ENCODE measurements at regions not wholly inside any gene's neighbourhood (a gene's known extent, or its start where the extent isn't known, plus 50 kb on each side); places are given as distances from the start of the nearest gene placed in this dataset.
"Not testable (repeated sequence)": the region's sequence is repeated elsewhere in the genome, so short reads cannot be mapped to it uniquely, and the experiment has no call there.

DNA sequence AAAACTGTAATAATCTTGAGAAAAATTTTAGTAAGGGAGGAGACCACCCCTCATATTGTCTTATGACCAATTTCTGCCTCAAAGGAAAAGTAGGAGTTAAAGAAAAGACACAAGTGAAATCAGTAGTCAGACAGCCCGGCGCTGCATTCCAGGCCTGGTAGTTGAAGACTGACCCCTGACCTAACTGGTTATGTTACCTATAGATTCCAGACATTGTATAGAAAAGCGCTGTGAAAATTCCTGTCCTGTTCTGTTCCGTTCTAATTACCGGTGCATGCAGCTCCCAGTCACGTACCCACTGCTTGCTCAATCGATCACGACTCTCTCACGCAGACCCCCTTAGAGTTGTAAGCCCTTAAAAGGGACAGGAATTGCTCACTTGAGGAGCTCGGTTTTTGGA lies 587.9 kb upstream of the SLC8A1 start:
- not testable (repeated sequence) for DNase-seq (ENCODE audit: low read depth in 1 of 2, low spot score in 1 of 2)

DNA sequence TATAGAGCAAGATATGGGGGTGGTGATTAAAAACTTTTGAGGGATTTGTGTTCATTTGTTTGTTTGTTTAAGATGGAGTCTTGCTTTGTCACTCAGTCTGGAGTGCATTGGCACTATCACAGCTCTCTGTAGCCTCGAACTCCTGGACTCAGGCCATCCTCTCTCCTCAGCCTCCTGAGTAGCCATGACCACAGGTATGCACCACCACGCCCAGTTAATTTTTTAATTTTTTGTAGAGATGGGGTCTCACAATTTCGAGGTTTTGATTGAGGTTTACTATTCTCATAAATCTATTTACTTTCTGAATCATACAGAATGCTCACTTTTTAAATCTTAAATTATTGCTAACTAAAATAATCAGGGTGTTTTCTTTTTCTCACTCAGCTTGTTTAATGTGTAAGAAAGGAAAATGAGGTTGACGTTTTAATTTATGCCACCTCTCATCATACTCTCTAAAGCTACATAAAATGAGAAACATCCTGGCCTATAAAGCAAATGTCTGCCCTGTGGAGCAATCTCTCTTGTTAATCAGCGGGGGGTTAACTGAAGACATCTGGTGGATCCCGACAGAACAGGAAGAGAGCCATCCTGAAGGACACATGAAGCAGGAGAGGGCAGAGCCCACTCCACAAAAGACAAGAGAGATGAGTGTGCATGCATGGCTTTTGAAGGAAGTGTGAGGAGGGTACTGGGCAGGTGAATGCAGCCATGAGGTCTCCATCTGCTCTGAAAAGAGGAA lies 589.1 kb upstream of the SLC8A1 start:
- no peak for DNase-seq (ENCODE audit: low read depth in 1 of 2, low spot score in 1 of 2)

DNA sequence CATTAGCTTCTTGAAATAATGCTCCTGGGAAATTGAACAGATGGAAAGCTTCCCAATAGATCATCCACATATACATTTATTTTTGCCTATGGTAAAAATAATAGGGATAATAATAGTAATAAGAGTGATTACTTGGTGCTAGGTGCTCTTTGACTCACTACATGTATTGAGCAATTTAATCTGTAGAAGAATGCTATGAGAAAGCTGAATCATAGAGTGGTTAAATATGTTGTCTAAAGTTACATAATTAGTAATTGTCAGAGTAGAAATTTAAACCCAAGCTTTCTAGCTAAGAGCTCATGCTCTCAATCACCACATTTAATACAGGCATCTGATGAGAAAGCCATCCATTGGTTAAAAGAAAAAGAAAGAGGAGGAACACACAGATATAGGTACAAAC lies 590.5 kb upstream of the SLC8A1 start:
- DNase-seq (ENCODE audit: low read depth in 1 of 2, low spot score in 1 of 2), result no peak

DNA sequence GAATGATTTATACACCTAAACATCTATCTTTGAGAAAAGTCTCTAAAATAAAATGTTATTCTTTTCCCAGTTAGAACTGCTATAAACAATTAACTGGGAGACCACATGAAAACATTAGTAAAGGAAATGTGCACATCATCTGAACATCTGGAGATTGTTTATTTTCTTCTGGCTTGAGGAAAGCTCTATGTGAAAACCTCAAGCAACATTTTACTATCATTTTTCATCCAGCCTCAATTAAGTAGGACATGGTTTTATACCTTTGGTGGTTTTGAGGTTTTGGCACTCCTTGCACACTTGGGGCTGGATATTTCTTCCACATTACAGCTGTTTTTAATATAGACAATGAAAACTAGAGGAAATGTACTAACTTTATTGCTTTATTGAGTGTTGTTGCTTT lies 609.5 kb upstream of the SLC8A1 start:
- DNase-seq (ENCODE audit: low read depth in 1 of 2, low spot score in 1 of 2), result no peak

DNA sequence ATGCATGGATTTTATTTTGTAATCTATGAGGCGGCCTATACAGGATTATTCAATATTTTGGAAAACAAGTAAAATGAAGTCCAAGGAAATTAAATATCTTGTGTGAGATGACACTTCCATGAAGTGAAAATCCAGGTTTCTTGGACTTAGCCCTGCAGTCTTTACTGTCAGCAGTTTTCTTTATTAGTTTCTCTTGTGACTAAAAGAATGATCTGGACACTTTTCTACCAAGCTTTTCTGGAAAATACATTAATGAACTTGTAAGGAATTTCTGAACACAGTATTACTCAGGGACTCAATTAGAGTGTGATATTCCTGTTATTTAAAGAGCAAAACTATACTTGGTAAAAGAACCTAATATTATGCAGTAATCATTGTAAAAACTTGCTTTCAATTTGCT lies 610.4 kb upstream of the SLC8A1 start:
- no peak for DNase-seq (ENCODE audit: low read depth in 1 of 2, low spot score in 1 of 2)

DNA sequence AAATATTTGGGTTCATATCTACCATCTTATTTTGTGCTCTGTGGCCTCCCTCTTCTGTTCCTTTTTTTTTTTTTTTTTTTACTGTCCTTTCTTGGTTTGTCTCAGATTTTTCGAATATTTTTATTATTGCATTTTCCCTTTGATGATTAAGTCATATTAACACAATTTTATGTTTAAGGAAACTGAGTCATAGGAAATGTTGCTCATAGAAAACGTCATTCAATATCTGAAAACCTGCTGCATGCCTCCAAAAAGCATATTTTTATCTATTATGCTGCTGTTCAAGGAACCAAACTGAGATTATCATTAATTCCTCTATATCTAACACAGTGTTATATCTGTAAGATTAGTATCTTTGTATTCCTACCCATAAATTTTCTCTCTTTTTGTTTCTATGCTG lies 614.3 kb upstream of the SLC8A1 start:
- DNase-seq (ENCODE audit: low read depth in 1 of 2, low spot score in 1 of 2), result no peak

DNA sequence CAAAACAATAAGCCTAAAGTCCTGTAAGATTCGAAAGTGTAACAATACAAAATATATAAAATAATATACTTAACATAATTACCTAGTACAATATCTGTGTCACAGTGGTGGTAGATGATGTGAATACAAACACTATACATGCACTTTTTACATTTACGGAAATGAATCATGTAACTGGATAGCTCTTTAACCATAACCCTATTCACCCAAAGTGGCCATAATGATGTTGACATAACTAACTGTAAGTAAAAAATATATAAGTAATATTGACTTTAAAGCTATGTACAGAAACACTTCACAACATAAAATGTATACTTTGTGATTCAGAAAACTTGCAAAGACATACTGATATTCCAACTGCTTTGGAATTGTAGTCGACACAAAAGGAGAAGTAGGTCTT lies 616.9 kb upstream of the SLC8A1 start:
- no peak for DNase-seq (ENCODE audit: low read depth in 1 of 2, low spot score in 1 of 2)

DNA sequence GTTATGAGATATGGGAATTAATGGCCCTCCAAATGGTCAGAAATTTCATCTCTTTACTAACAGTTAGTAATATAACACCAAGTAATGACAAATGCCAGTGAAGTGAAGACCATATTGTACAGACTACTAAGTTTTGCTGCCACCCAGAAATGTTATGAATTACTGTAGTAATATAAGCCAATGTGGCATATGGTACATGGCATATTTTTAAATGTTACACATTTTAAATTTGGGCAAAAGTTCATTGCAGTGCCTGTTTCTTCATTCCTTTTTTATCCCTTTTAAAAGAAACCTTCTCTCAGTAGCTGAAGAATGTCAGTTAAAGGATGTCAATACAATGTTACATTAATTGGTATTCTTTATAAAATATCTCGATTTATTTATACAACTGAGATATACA lies 626.5 kb upstream of the SLC8A1 start:
- no peak for DNase-seq (ENCODE audit: low read depth in 1 of 2, low spot score in 1 of 2)

DNA sequence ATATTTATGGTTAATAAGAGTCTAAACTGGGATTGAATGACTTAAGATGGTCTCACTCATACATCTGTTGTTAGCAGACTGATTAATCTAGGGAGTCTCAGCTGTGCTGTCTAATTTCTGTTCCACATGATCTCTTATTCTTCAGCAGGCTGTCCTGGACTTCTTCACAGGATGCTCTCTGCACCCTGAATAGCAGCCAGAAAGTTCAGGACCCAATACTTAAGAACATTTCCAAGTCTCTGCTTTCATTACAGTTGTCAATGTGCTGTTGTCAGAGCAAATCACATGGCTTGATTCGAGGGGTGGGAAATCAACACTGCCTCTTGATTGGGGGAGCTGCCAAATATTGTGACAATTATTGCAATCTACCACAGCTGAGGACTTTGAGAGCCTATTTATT lies 627.1 kb upstream of the SLC8A1 start:
- no peak for DNase-seq (ENCODE audit: low read depth in 1 of 2, low spot score in 1 of 2)

DNA sequence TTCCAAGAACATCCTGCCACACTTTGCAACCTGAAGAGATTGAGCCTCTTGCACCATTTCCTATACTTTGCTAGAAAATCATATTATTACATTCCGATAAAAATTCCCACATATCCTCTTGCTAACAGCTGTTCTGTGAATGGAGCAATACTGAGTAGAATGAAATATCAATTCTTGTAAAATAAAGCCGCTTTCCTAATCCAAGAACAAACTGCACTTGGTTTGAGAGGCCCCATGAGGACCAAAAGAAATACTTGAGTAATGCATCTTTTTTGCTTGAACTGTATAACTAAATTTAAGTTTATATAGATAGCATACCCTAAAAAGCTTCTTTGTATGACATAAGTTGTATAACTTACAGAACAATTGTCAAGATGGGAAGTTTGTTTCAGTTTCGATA lies 632.4 kb upstream of the SLC8A1 start:
- DNase-seq (ENCODE audit: low read depth in 1 of 2, low spot score in 1 of 2), result no peak

DNA sequence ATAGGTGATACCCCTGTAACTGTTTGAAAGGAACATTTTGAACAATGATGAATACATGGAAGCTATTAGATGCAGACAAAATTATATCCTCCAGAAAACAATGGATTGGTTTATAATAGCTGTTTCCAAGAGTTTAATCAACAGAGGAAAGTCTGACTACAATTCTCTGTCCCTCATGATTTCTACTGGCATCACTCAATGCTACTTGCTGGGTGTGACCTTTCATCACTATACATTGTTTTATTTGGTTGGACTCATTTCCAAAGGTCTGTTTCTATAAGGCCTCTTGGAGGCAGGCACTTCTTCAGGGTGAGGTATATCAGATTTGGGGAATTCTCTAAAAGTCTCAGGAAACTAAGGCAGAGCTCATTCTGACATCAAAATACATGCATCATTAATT lies 636.1 kb upstream of the SLC8A1 start:
- DNase-seq (ENCODE audit: low read depth in 1 of 2, low spot score in 1 of 2), result no peak

DNA sequence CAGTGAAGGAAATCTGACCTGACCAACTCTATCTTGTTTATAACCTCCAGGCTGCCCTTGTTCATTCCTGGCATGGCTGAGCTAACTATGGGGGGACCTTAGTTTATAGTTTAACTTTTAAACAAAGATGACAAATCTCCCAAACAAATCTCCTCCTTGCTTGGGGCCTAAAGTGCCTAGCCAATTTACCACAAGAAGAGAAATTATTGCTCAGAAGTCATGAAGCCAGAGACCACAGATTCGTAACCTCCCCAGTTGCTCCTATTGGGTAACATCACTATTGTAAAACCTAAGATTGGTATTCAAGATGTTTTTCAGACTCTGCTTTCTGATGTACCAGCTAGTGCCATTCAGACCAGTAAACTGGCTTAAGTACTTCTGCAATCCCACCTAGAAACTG lies 649.4 kb upstream of the SLC8A1 start:
- DNase-seq (ENCODE audit: low read depth in 1 of 2, low spot score in 1 of 2), result no peak

DNA sequence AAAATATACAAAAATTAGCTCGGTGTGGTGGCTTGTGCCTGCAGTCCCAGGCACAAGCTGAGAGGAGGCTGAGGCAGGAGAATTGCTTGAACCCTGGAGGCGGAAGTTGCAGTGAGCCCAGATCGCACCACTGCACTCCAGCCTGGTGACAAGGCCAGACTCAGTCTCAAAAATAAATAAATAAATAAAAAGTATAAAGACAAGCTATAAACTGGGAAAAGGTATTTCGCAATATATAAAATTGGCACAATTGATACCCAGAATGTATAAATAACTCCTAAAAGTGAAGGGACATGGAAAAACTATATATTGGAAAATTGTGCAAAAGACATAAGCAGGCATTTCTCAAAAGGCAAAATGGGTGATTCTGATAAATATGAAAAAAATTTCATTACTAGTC lies 657.9 kb upstream of the SLC8A1 start:
- DNase-seq (ENCODE audit: low read depth in 1 of 2, low spot score in 1 of 2), result no peak

DNA sequence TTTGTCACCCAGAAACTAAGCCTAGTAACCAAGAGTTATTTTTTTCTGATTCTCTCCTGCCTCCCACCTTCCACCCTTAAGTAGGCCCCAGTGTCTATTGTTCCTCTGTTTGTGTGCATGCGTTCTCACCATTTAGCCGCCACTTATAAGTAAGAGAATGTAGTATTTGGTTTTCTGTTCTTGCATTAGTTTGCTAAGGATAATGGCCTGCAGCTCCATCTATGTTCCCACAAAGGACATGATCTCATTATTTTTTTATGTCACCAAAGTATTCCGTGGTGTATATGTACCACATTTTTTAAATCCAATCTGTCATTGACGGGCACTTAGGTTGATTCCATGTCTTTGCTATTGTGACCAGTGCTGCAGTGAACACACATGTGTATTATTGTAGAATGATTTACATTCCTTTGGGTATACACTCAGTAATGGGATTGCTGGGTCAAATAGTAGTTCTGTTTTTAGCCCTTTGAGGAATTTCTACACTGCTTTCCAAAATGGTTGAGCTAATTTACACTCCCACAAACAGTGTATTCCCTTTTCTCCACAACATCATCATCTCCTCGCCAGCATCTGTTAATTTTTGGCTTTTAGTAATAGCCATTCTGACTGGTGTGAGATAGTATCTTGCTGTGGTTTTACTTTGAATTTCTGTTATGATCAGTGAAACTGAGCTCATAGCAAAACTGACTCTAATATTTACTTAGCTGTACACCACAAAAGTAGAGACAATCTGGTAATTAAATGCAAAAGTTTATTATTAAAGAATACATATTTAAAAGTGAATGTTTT lies 660.1 kb upstream of the SLC8A1 start:
- DNase-seq (ENCODE audit: low read depth in 1 of 2, low spot score in 1 of 2), result no peak

DNA sequence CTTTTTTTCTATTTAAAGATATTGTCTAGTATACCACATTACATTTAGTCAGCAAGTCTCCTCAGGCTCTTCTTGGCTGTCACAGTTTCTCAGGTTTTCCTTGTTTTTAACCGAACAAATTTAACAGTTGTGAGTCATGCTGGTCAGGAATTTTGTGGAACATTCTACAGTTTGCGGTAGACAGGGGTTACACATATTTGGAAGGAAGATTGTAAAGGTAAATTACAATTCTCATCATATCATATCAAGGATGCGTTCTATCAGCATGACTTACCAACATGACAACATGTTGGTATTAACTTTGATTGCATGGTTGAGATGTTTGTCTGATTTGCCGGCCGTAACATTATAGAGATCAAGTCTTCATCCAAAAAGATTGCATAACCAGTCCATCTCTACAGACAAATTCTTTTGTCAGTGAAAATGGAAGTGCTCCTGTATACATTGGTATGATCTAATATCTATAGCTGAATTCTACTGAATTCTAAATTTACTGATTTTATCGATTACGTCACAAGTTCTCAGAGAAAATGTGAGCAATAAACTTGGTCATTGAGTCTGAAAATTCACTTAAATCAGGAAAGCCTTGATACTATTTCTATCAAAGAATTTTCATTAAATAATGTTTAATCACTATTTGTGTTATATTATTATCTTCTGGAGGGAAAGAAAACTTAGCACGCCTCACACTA lies 664.4 kb upstream of the SLC8A1 start:
- no peak for DNase-seq (ENCODE audit: low read depth in 1 of 2, low spot score in 1 of 2)

DNA sequence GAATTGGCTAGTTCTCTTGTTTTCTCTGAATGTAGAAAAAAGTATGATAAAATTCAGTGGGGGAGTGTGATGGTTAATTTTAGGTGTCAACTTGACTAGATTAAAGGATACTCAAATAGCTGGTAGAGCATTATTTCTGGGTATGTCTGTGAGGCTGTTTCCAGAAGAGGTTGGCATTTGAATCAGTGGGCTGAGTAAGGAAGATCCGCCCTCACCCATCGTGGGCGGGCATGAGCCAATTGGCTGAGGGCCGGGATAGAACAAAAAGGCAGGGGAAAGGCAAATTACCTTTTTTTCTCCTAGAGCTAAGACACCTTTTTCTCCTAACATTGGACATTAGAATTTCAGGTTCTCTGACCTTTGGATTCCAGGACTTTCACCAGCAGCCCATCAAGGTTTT lies 667.6 kb upstream of the SLC8A1 start:
- DNase-seq (ENCODE audit: low read depth in 1 of 2, low spot score in 1 of 2), result no peak

DNA sequence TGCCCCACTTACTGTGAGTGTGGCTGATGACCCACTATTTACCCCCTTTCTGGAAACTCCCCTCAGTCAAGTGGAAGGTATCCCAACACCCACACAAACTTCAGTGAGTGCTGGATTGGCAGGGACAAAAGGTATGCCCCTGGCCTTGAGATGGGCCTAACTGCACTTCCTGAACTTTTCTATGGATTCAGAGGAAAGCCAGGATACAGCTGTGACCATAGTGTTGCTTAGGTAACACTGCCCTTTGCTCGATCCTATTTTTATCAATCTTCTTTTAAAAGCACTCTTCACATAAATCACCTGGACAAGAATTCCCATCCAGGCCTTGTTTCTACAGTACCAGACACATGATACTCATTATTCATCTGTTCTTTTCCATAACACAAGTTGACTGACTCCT lies 671.5 kb upstream of the SLC8A1 start:
- no peak for DNase-seq (ENCODE audit: low read depth in 1 of 2, low spot score in 1 of 2)

DNA sequence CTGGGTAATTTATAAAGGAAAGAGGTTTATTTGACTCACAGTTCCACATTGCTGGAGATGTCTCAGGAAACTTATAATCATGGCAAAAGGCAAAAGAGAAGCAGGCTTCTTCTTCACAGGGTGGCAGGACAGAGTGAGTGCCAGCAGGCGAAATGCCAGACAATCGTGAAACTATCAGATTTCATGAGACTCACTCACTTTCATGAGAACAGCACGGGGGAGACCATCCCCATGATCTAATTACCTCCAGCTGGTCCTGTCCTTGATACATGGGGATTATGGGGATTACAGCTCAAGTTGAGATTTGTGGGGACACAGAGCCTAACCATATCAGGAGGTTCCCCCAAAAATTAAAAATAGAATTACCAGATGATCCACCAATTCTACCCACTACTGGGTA lies 675.5 kb upstream of the SLC8A1 start:
- DNase-seq (ENCODE audit: low read depth in 1 of 2, low spot score in 1 of 2), result no peak

DNA sequence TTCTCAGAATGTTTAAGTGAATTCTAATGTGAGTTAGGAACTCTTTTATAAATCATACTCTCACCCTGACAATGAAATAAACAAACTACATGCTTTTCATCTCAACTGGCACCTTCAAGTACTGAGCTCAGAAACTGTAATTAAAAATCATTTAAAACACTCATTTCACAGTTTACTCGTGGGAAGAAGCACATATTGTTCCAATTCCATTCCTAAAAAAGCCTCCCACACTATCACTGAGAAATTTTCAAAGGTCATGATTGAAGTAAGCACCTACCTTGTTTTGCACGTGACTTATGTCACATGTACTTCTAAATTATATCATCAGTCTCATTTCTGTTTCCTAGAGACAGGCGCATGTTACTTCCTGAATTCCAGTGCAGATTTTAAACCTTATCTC lies 678.1 kb upstream of the SLC8A1 start:
- DNase-seq (ENCODE audit: low read depth in 1 of 2, low spot score in 1 of 2), result no peak

DNA sequence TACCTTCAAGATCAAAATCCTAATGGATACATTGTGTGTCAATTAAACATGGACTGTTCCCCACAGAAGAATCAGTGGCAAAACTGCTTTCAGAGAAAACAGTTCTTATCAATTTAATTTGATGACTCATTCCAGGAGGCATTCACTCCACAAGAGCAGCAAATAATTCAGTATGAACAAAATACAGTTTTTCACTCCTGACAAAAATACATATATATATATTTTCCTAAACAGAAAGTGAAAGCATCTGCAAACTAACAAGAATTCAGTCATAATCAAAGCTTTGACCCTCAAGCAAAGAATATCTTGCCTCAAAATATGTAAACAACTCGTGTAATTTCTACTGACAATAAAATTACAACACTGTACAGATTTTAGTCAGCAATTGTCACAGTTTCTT lies 685.1 kb upstream of the SLC8A1 start:
- DNase-seq (ENCODE audit: low read depth in 1 of 2, low spot score in 1 of 2), result no peak

DNA sequence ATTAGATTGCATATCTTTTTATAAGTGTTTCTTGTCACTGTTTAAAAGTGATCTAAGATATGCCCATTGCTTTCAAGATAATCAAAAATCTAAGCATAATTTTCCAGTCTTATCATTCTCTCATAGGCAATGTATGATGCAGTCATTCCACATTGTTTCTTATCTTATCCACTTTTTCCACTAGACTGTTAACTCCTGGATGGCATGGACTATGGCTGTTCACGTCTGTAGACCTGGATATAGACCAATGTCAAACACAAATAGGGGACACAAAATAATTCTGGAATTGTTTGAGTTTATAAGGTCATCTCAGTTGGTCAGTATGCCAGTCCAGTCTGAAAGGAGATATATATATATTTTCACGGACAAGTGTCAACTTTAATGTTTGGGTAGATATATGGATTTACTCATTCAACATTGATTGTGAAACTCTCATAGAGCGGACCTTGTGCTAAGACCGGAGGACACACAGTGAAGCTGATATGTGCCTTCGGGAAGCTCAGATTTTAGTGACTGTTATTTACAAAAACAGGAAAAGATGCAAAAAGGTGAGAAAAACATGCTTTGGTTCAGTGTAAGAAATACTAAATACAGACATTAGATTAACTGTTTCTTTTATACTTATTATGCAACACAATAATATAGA lies 689.4 kb upstream of the SLC8A1 start:
- no peak for DNase-seq (ENCODE audit: low read depth in 1 of 2, low spot score in 1 of 2)

DNA sequence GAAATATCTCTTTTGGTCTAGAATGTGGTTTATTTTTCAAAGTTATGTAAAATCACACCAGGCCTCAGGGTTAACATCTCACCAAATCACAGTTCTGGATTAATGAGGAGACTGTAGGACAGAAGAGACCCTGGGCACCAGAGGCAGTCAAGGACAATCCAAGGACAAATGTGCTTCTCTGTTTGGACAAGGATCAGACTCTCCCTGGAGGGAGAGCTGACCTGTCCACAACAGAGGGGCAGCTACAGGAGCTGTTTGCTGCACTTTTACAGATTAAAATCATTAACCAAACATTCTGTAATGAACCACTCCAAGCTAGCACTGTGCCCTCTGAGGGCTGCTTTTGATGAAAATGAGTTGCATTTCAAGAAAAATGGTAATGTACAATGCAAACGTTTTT lies 690.6 kb upstream of the SLC8A1 start:
- DNase-seq (ENCODE audit: low read depth in 1 of 2, low spot score in 1 of 2), result no peak
